ENCODE measurements at regions not wholly inside any gene's neighbourhood (a gene's known extent, or its start where the extent isn't known, plus 50 kb on each side); places are given as distances from the start of the nearest gene placed in this dataset.

GRCh38 chr2:16383411-16383810, 282.2 kb downstream of the CYRIA start:
- TF ChIP-seq EZH2 (IDR thresholded peaks at IDR 0.05; ENCODE audit: borderline replicate concordance, insufficient read depth, low read depth, low read length, poor library complexity, severe bottlenecking) = no peak
- TF ChIP-seq CTCF (IDR thresholded peaks at IDR 0.05) = no peak

All from B cell (primary cell).